Transverse colon (tissue), 4 donors: ENCODE measurements at regions not wholly inside any gene's neighbourhood (a gene's known extent, or its start where the extent isn't known, plus 50 kb on each side); places are given as distances from the start of the nearest gene placed in this dataset.

Source experiments
- DNase-seq: peaks from one replicate; pipeline ENCODE4 v3.0.0-alpha.2; 2019
- H3K27ac ChIP-seq, 4 donors: fragments of 200-600 bp; sonication (generic); 2 replicates each; pipeline ENCODE4 v1.5.1; 2016 to 2018; ENCODE audit warnings: inconsistent platforms in 4 of 4
- H3K27me3 ChIP-seq: fragments of 200-600 bp; sonication (generic); 2 replicates; pipeline ENCODE4 v1.5.1; 2017; ENCODE audit warnings: inconsistent platforms
- H3K36me3 ChIP-seq, 4 donors: fragments of 200-600 bp; sonication (generic); 2 replicates each; pipeline ENCODE4 v1.5.1; 2017 to 2019; ENCODE audit warnings: inconsistent platforms in 4 of 4
- H3K4me1 ChIP-seq, 4 donors: fragments of 200-600 bp; sonication (generic); 2 replicates each; pipeline ENCODE4 v1.5.1; 2017 to 2020; ENCODE audit warnings: inconsistent platforms in 4 of 4
- H3K4me3 ChIP-seq, 4 donors: fragments of 200-600 bp; sonication (generic); 1 replicate in 1 of 4; 2 replicates in 3 of 4; pipeline versions ENCODE4 v1.5.1 to v1.6.1; 2017 to 2019; ENCODE audit warnings: inconsistent platforms in 4 of 4
- H3K9me3 ChIP-seq, 2 donors: fragments of 200-600 bp; sonication (generic); 2 replicates each; pipeline ENCODE4 v1.5.1; 2017 to 2019; ENCODE audit warnings: inconsistent platforms in 2 of 2
- CTCF ChIP-seq, 5 experiments: fragments of 200-600 bp in 3 of 5; fragments of 450-650 bp in 2 of 5; sonication (generic) in 3 of 5; IDR thresholded peaks; 1 replicate in 2 of 5; 2 replicates in 3 of 5; pipeline ENCODE4 v1.5.1; 2016 to 2017; ENCODE audit warnings: antibody characterized with exemption in 5 of 5, inconsistent platforms in 3 of 5, mild to moderate bottlenecking in 2 of 5, moderate library complexity in 1 of 5
- EP300 ChIP-seq: sonication (generic); formaldehyde crosslinking; IDR thresholded peaks from one replicate; pipeline ENCODE4 v1.6.1; 2017; ENCODE audit warnings: antibody characterized with exemption, low read depth
- POLR2A ChIP-seq: fragments of 450-650 bp; IDR thresholded peaks from one replicate; pipeline ENCODE4 v1.6.1; 2016; ENCODE audit warnings: antibody characterized with exemption, mild to moderate bottlenecking, moderate library complexity
- POLR2AphosphoS5 ChIP-seq, 3 donors: sonication (generic); formaldehyde crosslinking; IDR thresholded peaks; one replicate each; pipeline ENCODE4 v1.6.1; 2016; ENCODE audit warnings: antibody characterized with exemption in 3 of 3
- WGBS, 2 donors: methylation state at CpG; one replicate each; pipeline ENCODE4 v1.1.5; 2018; ENCODE audit warnings: low coverage in 1 of 2; 5-methylcytosine and 5-hydroxymethylcytosine counted together
- in situ Hi-C, 4 donors: fragments of 200-750 bp; cut with MboI; loops; one replicate each; pipeline versions ENCODE4 v1.15.0 to v1.15.1; 2017; ENCODE audit warnings: low sequenced_read_pairs in 3 of 4, low pct_ligation_motif_present in 1 of 4, low pct_unique_long_range_greater_than_20kb in 1 of 4
- intact Hi-C: fragments of 100-400 bp; cut with DNase I; formaldehyde crosslinking; loops from one replicate; pipeline ENCODE4 v1.15.1; 2023; ENCODE audit warnings: low total_unique reads

DNA sequence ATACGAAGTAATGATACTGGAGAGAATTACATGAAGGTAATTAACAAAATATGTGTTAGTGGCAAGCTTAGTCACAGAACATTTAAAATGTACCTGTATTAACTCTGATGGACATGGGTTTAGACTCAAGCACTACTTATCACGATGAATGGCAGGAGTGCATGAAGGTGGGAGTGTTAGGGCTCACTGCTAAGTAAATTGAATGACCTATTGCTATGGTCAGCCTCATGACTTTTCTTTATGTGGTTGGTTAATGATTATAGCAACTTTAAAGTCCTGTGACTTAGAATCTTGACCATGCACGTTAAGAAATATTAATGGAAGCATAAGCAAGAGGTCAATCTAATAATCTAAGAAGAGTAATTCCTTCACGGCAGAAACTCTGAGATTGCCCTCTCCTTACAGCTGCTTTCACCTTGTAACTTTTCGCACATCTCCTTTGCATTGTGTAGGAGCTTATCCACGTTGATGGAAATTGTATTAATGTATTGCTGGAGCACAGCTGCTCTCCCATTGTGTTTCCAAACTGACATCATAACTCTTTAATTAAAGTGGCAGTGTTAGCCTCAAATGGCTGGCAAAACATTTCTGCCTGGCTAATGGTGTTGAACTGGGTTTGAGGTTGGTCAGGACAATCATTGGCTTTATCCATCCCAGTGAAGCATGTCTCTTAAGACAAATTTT, 114.5 kb downstream of the RXFP2 start:
- in situ Hi-C loops (no loop called here), intact Hi-C loops (no loop called here)
- Histone ChIP-seq H3K36me3 (no peaks in the 10 kb centered on the region), H3K4me1 (no peaks in the 10 kb centered on the region), H3K4me3 (no peak overlapping the region), H3K27ac (no peak overlapping the region), H3K9me3 (no peaks in the 10 kb centered on the region), H3K27me3 (no peaks in the 10 kb centered on the region)
- TF ChIP-seq CTCF (IDR thresholded peaks at IDR 0.05) (no peak), EP300 (no peak), POLR2AphosphoS5 (IDR thresholded peaks at IDR 0.05) (no peak), POLR2A (no peak)
- no peak for DNase-seq
- 76 to 81% methylated on average over 6 of the region's 6 CpGs for WGBS, 2 donors

GRCh38 chr13:31859571-31859970, 120.2 kb downstream of the RXFP2 start:
- Histone ChIP-seq H3K27me3 (no peaks in the 10 kb centered on the region), H3K9me3 (no peaks in the 10 kb centered on the region), H3K36me3 (no peaks in the 10 kb centered on the region), H3K4me3 (no peak overlapping the region), H3K27ac (no peak overlapping the region), H3K4me1 (no peaks in the 10 kb centered on the region)
- in situ Hi-C loops (no loop called here), intact Hi-C loops (no loop called here)
- no peak for DNase-seq
- WGBS, 2 donors = 42 to 55% methylated on average over 4 to 5 of the region's 5 CpGs
- TF ChIP-seq POLR2AphosphoS5 (IDR thresholded peaks at IDR 0.05) = no peak
- no peak for TF ChIP-seq EP300
- no peak for TF ChIP-seq POLR2A
- no peak for TF ChIP-seq CTCF (IDR thresholded peaks at IDR 0.05)

DNA sequence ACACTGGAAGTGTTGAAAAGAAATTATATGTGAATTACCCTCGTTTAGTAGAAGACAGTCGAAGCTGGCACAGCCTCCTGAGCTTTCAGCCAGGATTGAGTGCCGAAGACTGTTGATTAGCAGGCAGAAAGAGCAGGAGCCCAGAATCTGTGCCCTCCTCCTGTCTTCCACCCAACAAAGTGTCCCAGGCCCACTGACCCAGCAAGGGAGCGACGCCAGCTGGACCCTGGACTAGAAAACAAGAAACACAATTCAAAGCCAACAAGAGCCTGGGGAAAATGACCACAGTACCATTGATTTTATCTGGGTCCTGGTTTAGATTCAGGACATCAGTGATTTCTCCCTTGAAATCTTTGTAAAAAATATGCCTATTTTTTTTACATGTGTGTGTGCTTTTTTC, 120.7 kb downstream of the RXFP2 start:
- Histone ChIP-seq H3K4me3 (no peak overlapping the region), H3K27me3 (no peaks in the 10 kb centered on the region), H3K36me3 (no peaks in the 10 kb centered on the region), H3K4me1 (no peaks in the 10 kb centered on the region), H3K27ac (no peak overlapping the region), H3K9me3 (no peaks in the 10 kb centered on the region)
- intact Hi-C loops (no loop called here), in situ Hi-C loops (no loop called here)
- no peak for DNase-seq
- TF ChIP-seq POLR2A = no peak
- WGBS, 2 donors = 17 to 80% methylated on average over 1 to 5 of the region's 5 CpGs

- Histone ChIP-seq H3K27me3 (no peaks in the 10 kb centered on the region), H3K4me1 (no peaks in the 10 kb centered on the region), H3K9me3 (no peaks in the 10 kb centered on the region), H3K27ac (no peak overlapping the region), H3K4me3 (no peak overlapping the region), H3K36me3 (no peaks in the 10 kb centered on the region)
- TF ChIP-seq POLR2AphosphoS5 (IDR thresholded peaks at IDR 0.05) (no peak), CTCF (IDR thresholded peaks at IDR 0.05) (no peak), EP300 (no peak), POLR2A (no peak)
- no peak for DNase-seq
- in situ Hi-C loops (no loop called here), intact Hi-C loops (no loop called here)
- 77 to 86% methylated on average over 3 of the region's 3 CpGs for WGBS, 2 donors
These were observed 123.5 kb downstream of the RXFP2 start for GRCh38 chr13:31862828-31863227.

- TF ChIP-seq CTCF (IDR thresholded peaks at IDR 0.05) = no peak
- no peak for TF ChIP-seq POLR2A
- no peak for TF ChIP-seq EP300
- no peak for TF ChIP-seq POLR2AphosphoS5 (IDR thresholded peaks at IDR 0.05)
- Histone ChIP-seq H3K9me3 (no peaks in the 10 kb centered on the region), H3K4me3 (no peak overlapping the region), H3K27ac (no peak overlapping the region), H3K4me1 (no peaks in the 10 kb centered on the region), H3K27me3 (no peaks in the 10 kb centered on the region), H3K36me3 (no peaks in the 10 kb centered on the region)
- DNase-seq = no peak
- intact Hi-C loops = no loop called here
- 90 to 96% methylated on average over 2 of the region's 2 CpGs for WGBS, 2 donors
- in situ Hi-C loops = no loop called here
These were observed 125.0 kb downstream of the RXFP2 start for GRCh38 chr13:31864307-31864706.
